ENCODE measurements at regions not wholly inside any gene's neighbourhood (a gene's known extent, or its start where the extent isn't known, plus 50 kb on each side); places are given as distances from the start of the nearest gene placed in this dataset.

DNA sequence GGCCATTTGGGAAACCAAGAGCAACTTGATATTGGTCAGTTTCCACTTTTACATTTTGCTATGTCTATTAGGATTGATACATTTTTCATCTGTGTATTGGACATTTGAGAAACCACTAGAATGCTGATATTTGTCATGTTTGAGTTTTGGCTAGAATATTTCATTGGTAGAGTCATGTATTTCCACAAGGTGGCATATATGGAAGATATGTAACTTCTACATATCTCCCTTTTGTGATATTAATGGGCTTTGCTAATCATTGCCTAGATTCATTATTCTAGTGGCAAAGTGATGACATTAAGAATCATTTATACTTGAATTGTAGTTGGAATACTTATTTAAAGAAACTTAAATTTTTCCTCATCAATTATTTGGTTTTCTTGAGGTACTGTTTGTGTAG is 692.9 kb upstream of the EDIL3 start:
- TF ChIP-seq, protein P1, sequence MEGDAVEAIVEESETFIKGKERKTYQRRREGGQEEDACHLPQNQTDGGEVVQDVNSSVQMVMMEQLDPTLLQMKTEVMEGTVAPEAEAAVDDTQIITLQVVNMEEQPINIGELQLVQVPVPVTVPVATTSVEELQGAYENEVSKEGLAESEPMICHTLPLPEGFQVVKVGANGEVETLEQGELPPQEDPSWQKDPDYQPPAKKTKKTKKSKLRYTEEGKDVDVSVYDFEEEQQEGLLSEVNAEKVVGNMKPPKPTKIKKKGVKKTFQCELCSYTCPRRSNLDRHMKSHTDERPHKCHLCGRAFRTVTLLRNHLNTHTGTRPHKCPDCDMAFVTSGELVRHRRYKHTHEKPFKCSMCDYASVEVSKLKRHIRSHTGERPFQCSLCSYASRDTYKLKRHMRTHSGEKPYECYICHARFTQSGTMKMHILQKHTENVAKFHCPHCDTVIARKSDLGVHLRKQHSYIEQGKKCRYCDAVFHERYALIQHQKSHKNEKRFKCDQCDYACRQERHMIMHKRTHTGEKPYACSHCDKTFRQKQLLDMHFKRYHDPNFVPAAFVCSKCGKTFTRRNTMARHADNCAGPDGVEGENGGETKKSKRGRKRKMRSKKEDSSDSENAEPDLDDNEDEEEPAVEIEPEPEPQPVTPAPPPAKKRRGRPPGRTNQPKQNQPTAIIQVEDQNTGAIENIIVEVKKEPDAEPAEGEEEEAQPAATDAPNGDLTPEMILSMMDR (conservative IDR thresholded peaks at IDR 0.05; ENCODE audit: low read length), result peak; percentile 22; the same call in 1 of the 2 replicates
- no peak for TF ChIP-seq EZH2phosphoT487 (IDR thresholded peaks at IDR 0.05; ENCODE audit: borderline replicate concordance)
- no peaks in the 10 kb centered on the region for H3K9me2 ChIP-seq (replicated peaks; ENCODE audit: low read depth, low read length)
- H3K79me2 ChIP-seq (ENCODE audit: insufficient read depth, low read length), result no peaks in the 10 kb centered on the region
- H3K36me3 ChIP-seq (ENCODE audit: insufficient read depth, low read length), result no peaks in the 10 kb centered on the region
- no peaks in the 10 kb centered on the region for H3F3A ChIP-seq (ENCODE audit: low read depth)
- no peak overlapping the region for H3K4me2 ChIP-seq (ENCODE audit: low read depth, low read length, poor library complexity, severe bottlenecking)
- no peak overlapping the region for H3K9ac ChIP-seq (ENCODE audit: low read depth, low read length, poor library complexity, severe bottlenecking)
- no peaks in the 10 kb centered on the region for H3K4me1 ChIP-seq (ENCODE audit: insufficient read depth, low read length, poor library complexity, severe bottlenecking)
- H3K4me3 ChIP-seq (ENCODE audit: low read length, poor library complexity, severe bottlenecking), result no peak overlapping the region
- no peaks in the 10 kb centered on the region for H4K20me1 ChIP-seq (ENCODE audit: insufficient read depth, low read length, poor library complexity, severe bottlenecking)
- no peaks in the 10 kb centered on the region for H3K9me3 ChIP-seq (ENCODE audit: insufficient read depth, low read depth, low read length)
- no peaks in the 10 kb centered on the region for H3K27me3 ChIP-seq (ENCODE audit: insufficient read depth, low read length, poor library complexity, severe bottlenecking)
- H2AFZ ChIP-seq (ENCODE audit: low read length), result no peak overlapping the region

DNA sequence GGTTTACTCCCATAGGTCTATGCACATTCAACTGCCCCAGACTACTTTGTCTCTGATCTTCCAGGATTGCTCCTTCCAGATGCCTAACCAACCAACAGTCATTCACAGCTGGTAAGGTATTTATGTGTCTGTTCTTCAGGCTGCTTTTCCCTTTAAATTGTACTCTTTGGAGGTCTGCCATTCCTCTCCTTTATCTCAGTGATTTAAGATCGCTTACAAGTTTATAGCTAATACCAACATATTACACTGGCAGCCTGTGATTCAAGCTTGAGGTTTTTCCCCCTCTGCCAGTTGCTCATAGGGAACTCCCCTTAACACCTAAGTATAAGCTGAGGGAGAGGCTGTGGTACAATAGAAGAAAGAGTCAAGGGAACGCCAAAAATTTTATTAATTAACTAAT is 711.7 kb upstream of the EDIL3 start:
- TF ChIP-seq EZH2phosphoT487 (IDR thresholded peaks at IDR 0.05; ENCODE audit: borderline replicate concordance), result no peak
- TF ChIP-seq, protein P1 (conservative IDR thresholded peaks at IDR 0.05; ENCODE audit: low read length), result no peak
- no peak overlapping the region for H2AFZ ChIP-seq (ENCODE audit: low read length)
- no peak overlapping the region for H3K4me2 ChIP-seq (ENCODE audit: low read depth, low read length, poor library complexity, severe bottlenecking)

DNA sequence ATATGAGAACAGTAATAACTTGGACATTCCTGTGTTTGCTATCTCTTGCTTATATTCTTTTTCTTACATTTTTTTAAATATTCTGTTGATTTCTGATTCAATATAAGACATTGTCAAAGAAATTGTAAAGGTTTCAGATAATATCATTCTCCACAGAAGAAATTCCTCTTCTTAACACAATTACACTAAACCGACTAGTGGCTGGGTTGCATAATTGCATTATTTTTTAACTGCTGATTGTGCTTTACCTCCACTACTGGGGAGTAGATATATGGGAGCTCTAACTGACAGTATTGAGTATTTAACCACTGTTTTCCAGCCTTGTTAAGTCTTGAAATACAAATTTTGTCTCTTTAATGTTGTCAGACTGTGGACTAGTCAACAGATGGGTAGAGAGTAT is 723.8 kb upstream of the EDIL3 start:
- H2AFZ ChIP-seq (ENCODE audit: low read length), result no peak overlapping the region
- no peak overlapping the region for H3K9ac ChIP-seq (ENCODE audit: low read depth, low read length, poor library complexity, severe bottlenecking)
- no peaks in the 10 kb centered on the region for H3K27me3 ChIP-seq (ENCODE audit: insufficient read depth, low read length, poor library complexity, severe bottlenecking)
- no peaks in the 10 kb centered on the region for H3F3A ChIP-seq (ENCODE audit: low read depth)
- H3K4me2 ChIP-seq (ENCODE audit: low read depth, low read length, poor library complexity, severe bottlenecking), result no peak overlapping the region
- H3K9me3 ChIP-seq (ENCODE audit: insufficient read depth, low read depth, low read length), result no peaks in the 10 kb centered on the region
- no peaks in the 10 kb centered on the region for H4K20me1 ChIP-seq (ENCODE audit: insufficient read depth, low read length, poor library complexity, severe bottlenecking)
- TF ChIP-seq EZH2phosphoT487 (IDR thresholded peaks at IDR 0.05; ENCODE audit: borderline replicate concordance), result no peak
- TF ChIP-seq, protein P1 (conservative IDR thresholded peaks at IDR 0.05; ENCODE audit: low read length), result peak; percentile 30; the same call in 1 of the 2 replicates
- no peaks in the 10 kb centered on the region for H3K79me2 ChIP-seq (ENCODE audit: insufficient read depth, low read length)
- H3K4me3 ChIP-seq (ENCODE audit: low read length, poor library complexity, severe bottlenecking), result no peak overlapping the region
- no peaks in the 10 kb centered on the region for H3K9me2 ChIP-seq (replicated peaks; ENCODE audit: low read depth, low read length)
- no peaks in the 10 kb centered on the region for H3K4me1 ChIP-seq (ENCODE audit: insufficient read depth, low read length, poor library complexity, severe bottlenecking)
- no peaks in the 10 kb centered on the region for H3K36me3 ChIP-seq (ENCODE audit: insufficient read depth, low read length)

More for the DNA sequence above, 711.7 kb upstream of the EDIL3 start:
- no peak overlapping the region for H3K9ac ChIP-seq (ENCODE audit: low read depth, low read length, poor library complexity, severe bottlenecking)
- H3K79me2 ChIP-seq (ENCODE audit: insufficient read depth, low read length), result no peaks in the 10 kb centered on the region
- H4K20me1 ChIP-seq (ENCODE audit: insufficient read depth, low read length, poor library complexity, severe bottlenecking), result no peaks in the 10 kb centered on the region
- no peaks in the 10 kb centered on the region for H3K36me3 ChIP-seq (ENCODE audit: insufficient read depth, low read length)
- H3K4me1 ChIP-seq (ENCODE audit: insufficient read depth, low read length, poor library complexity, severe bottlenecking), result no peaks in the 10 kb centered on the region
- H3K9me3 ChIP-seq (ENCODE audit: insufficient read depth, low read depth, low read length), result no peaks in the 10 kb centered on the region
- H3F3A ChIP-seq (ENCODE audit: low read depth), result no peaks in the 10 kb centered on the region
- H3K27me3 ChIP-seq (ENCODE audit: insufficient read depth, low read length, poor library complexity, severe bottlenecking), result no peaks in the 10 kb centered on the region
- H3K9me2 ChIP-seq (replicated peaks; ENCODE audit: low read depth, low read length), result no peaks in the 10 kb centered on the region
- H3K4me3 ChIP-seq (ENCODE audit: low read length, poor library complexity, severe bottlenecking), result no peak overlapping the region

All from Loucy (cell line).